Right atrium auricular region (tissue), 2 donors: ENCODE measurements at regions not wholly inside any gene's neighbourhood (a gene's known extent, or its start where the extent isn't known, plus 50 kb on each side); places are given as distances from the start of the nearest gene placed in this dataset.

Experiments
- DNase-seq: peaks from one replicate; pipeline ENCODE4 v3.0.0-alpha.2; 2019; ENCODE audit warnings: low spot score
- H3K27ac ChIP-seq, 2 donors: fragments of 200-600 bp; sonication (generic); 1 replicate in 1 of 2; 2 replicates in 1 of 2; pipeline ENCODE4 v1.5.1; 2016 to 2019
- H3K27me3 ChIP-seq, 2 donors: fragments of 200-600 bp; sonication (generic); one replicate each; pipeline versions ENCODE4 v1.5.1 to v1.6.0; 2017 to 2019
- H3K36me3 ChIP-seq: fragments of 200-600 bp; sonication (generic); one replicate; pipeline ENCODE4 v1.5.1; 2016
- H3K4me1 ChIP-seq, 2 donors: fragments of 200-600 bp; sonication (generic); one replicate each; pipeline versions ENCODE4 v1.5.1 to v1.6.0; 2017 to 2019
- H3K4me3 ChIP-seq, 2 donors: fragments of 200-600 bp; sonication (generic); 1 replicate in 1 of 2; 2 replicates in 1 of 2; pipeline ENCODE4 v1.5.1; 2017 to 2019; ENCODE audit warnings: mild to moderate bottlenecking in 1 of 2, moderate library complexity in 1 of 2
- H3K9me3 ChIP-seq, 2 donors: fragments of 200-600 bp; sonication (generic); one replicate each; pipeline ENCODE4 v1.5.1; 2019
- TF ChIP-seq, protein P1 (sequence below), 2 donors: fragments of 200-600 bp; sonication (generic); IDR thresholded peaks; one replicate each; pipeline ENCODE4 v1.5.1; 2019; ENCODE audit warnings: antibody characterized with exemption in 2 of 2

DNA sequence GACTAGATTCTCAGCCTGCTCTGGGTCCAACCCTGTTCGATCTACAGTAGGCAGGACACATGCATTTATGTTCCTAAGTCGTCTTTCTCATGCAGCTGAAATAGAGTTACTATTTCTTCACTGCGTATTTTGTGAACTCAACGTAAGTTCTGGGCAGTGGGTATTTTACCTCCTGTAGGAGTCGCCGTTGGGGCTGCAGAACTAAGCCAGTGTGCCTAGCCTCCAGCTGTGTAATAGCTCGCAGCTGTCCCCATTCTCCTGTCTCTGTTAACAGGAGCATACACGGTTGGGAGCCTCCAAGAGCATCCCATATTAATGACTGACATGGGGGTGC is 58.4 kb upstream of the HRH1 start:
- no peak for DNase-seq
- Histone ChIP-seq H3K27ac (peak overlapping the region in 1 of 2 donors; percentile 56), H3K4me3 (no peak overlapping the region), H3K27me3 (no peaks in the 10 kb centered on the region), H3K4me1 (peaks cover 0 to 17% of the 10 kb centered on the region in 2 donors), H3K9me3 (no peaks in the 10 kb centered on the region), H3K36me3 (no peaks in the 10 kb centered on the region)
- TF ChIP-seq, protein P1, sequence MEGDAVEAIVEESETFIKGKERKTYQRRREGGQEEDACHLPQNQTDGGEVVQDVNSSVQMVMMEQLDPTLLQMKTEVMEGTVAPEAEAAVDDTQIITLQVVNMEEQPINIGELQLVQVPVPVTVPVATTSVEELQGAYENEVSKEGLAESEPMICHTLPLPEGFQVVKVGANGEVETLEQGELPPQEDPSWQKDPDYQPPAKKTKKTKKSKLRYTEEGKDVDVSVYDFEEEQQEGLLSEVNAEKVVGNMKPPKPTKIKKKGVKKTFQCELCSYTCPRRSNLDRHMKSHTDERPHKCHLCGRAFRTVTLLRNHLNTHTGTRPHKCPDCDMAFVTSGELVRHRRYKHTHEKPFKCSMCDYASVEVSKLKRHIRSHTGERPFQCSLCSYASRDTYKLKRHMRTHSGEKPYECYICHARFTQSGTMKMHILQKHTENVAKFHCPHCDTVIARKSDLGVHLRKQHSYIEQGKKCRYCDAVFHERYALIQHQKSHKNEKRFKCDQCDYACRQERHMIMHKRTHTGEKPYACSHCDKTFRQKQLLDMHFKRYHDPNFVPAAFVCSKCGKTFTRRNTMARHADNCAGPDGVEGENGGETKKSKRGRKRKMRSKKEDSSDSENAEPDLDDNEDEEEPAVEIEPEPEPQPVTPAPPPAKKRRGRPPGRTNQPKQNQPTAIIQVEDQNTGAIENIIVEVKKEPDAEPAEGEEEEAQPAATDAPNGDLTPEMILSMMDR (IDR thresholded peaks at IDR 0.05) = no peak

DNA sequence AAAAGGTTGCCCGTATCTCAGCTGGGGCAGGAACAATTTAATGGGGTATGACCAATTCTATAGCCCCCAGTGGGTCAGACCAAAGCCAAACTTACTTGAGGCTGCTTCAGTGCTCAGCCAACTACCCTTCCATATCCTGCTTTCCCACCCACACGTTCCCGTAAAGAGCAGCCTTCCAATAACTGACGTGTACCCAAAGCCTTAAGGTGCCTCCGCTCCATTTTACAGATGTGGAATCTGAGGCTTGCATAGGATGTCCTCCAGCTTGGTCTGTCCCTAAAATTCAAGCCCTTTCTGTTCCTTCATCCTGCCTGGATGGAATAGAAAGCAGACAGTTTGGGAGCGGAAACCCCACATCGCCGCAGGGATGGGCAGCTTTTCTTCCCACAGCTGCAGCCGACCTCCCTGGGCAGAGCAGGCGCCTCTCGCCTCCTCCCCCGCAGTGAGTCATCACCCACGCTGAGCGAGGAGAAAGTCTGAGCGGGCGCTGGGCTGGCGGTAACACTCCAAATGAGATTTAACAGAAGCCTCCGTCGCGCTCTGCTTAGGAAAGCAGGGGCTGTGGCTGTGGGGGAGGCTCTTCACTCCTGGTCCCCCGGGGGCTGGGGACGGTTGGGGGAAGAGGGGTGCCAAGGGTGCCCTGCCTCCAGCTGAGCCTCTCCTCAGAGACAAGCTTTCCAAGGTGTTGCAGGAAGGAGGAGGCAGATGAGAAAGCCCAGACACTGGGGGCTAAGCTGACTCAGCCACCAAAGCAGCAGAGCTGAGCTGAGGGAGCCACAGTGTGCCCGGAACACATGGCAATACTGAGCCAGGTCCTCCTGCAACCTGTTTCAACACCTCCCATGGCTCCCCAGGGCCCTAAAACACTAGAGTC is 57.8 kb upstream of the HRH1 start:
- Histone ChIP-seq H3K4me3 (peak overlapping the region; percentile 0 to 31), H3K27ac (peak overlapping the region; percentile 56 to 71), H3K9me3 (no peaks in the 10 kb centered on the region), H3K36me3 (no peaks in the 10 kb centered on the region), H3K4me1 (peaks cover 0 to 17% of the 10 kb centered on the region in 2 donors), H3K27me3 (no peaks in the 10 kb centered on the region)
- DNase-seq = peak; percentile 82
- TF ChIP-seq, protein P1 (IDR thresholded peaks at IDR 0.05) = no peak

DNA sequence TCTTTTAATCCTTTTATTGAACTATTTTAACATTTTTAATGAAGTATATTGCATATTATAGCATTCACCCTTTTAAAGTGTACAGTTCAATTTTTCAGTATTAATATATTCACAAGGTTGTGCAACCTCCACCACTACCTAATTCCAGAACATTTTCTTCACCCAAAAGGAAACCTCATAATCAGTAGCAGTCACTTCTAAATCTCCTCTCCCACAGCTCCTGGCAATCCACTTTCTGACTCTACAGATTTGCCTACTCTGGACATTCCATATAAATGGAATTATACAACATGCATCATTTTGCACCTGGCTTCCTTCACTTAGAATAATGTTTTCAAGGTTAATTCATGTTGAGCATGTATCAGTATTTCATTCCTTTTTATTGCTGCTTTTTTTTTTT is 55.0 kb upstream of the HRH1 start:
- no peak overlapping the region for H3K4me3 ChIP-seq
- no peaks in the 10 kb centered on the region for H3K27me3 ChIP-seq
- TF ChIP-seq, protein P1 (IDR thresholded peaks at IDR 0.05) = no peak
- no peak overlapping the region for H3K27ac ChIP-seq
- no peak for DNase-seq
- peaks cover 0 to 14% of the 10 kb centered on the region in 2 donors for H3K9me3 ChIP-seq
- peaks cover 0 to 17% of the 10 kb centered on the region in 2 donors for H3K4me1 ChIP-seq
- no peaks in the 10 kb centered on the region for H3K36me3 ChIP-seq
